ENCODE measurements at regions not wholly inside any gene's neighbourhood (a gene's known extent, or its start where the extent isn't known, plus 50 kb on each side); places are given as distances from the start of the nearest gene placed in this dataset.

DNA sequence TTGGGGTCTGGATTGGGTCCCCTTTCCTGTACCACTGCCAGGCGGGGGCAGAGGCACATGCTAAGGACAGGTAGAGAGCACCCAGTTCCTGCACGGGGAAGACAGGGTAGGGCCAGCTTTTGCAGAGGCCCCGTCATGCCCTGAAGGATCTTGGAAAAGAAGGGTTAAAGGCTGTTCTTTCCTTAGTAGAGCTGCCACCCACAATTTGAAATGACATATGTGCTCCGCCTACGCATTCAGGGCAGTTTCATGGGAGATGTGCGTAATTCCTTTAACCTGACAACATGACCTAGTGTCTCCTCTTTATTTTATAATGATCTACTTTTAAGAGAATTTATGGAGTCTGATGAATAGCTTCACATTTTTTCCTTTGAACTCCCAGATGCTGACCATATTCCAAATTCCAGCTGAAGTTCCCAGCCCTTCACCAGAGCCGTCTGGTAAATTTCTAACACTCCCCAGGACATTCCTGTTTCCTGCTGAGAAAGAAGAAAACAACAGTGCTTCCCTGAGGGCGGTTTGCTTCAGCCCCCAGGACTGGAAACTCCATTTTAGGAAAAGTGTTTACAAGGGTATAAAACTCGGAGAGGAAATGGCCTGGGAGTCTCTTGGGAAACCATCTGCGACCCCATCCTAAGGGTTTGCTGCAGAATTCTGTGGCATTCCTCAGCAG, 58.9 kb upstream of the PLEKHG3 start:
- Mint-ChIP-seq H3K4me3 (peak overlapping the region; percentile 19 to 61; a peak in 4 of 5 replicates), H3K9me3 (peaks cover 8 to 9% of the 10 kb centered on the region in 2 experiments), H3K27ac (peak overlapping the region; percentile 96 to 100 (median 97)), H3K4me1 (peaks cover 36 to 41% of the 10 kb centered on the region in 2 experiments), H3K27me3 (ENCODE audit: low read depth) (peaks cover 2% of the 10 kb centered on the region), H3K36me3 (ENCODE audit: insufficient read depth in 1 of 3, low read depth in 3 of 3) (peaks cover 7 to 8% (median 8%) of the 10 kb centered on the region in 3 experiments; a peak in 6 of 7 replicates)
- Histone ChIP-seq H3K23me2 (ENCODE audit: insufficient read length, low read depth, low read length, poor library complexity, severe bottlenecking) (no peaks in the 10 kb centered on the region), H2AK5ac (ENCODE audit: insufficient read length, low read length) (no peak overlapping the region), H2BK5ac (ENCODE audit: insufficient read length, low read length) (peak overlapping the region; percentile 78), H2BK20ac (ENCODE audit: low read depth, low read length, poor library complexity, severe bottlenecking) (no peak overlapping the region), H3K27me3 (ENCODE audit: insufficient read depth, low read length) (no peaks in the 10 kb centered on the region), H2BK12ac (ENCODE audit: insufficient read length, low read depth, low read length) (peak overlapping the region; percentile 100), H3K14ac (ENCODE audit: insufficient read depth, low read length) (peak overlapping the region; percentile 78), H4K8ac (replicated peaks; ENCODE audit: insufficient read length, low read depth, low read length) (peak overlapping the region; percentile 16), H3K79me1 (ENCODE audit: insufficient read depth, low read depth, low read length, poor library complexity, severe bottlenecking) (no peaks in the 10 kb centered on the region), H3K56ac (ENCODE audit: insufficient read length, low read depth, low read length) (peak overlapping the region; percentile 56), H3K79me2 (ENCODE audit: insufficient read depth, low read length) (no peaks in the 10 kb centered on the region), H3T11ph (ENCODE audit: low read length) (no peak overlapping the region), H3K4me2 (ENCODE audit: insufficient read depth, insufficient read length, low read length) (peak overlapping the region; percentile 8), H3K27ac (ENCODE audit: insufficient read length, low read depth, low read length) (peak overlapping the region; percentile 99), H3K4ac (ENCODE audit: low read depth, low read length) (no peak overlapping the region), H3K4me1 (ENCODE audit: insufficient read depth, low read length) (peaks cover 6% of the 10 kb centered on the region; the same call in 1 of the 2 replicates), H4K20me1 (ENCODE audit: control insufficient read depth, insufficient read depth, insufficient read length) (no peaks in the 10 kb centered on the region), H3K9me3 (ENCODE audit: control insufficient read depth, low read depth, low read length) (no peaks in the 10 kb centered on the region), H4K5ac (ENCODE audit: insufficient read length, low read depth, low read length) (no peak overlapping the region), H3K18ac (ENCODE audit: insufficient read length, low read depth, low read length) (peak overlapping the region; percentile 74), H2BK120ac (ENCODE audit: low read depth, low read length, poor library complexity, severe bottlenecking) (no peak overlapping the region), H4K91ac (ENCODE audit: insufficient read length, low read depth, low read length) (no peak overlapping the region), H2BK15ac (ENCODE audit: low read depth, low read length) (no peak overlapping the region), H2AFZ (ENCODE audit: low read length) (no peak overlapping the region), H3K9ac (ENCODE audit: extremely low read depth, insufficient read length, low read length) (peak overlapping the region; percentile 58), H3K23ac (ENCODE audit: insufficient read length, low read depth, low read length) (no peak overlapping the region)
- WGBS (ENCODE audit: extremely low coverage, insufficient read length, low lambda C conversion rate), result no CpG with 5 or more reads among the region's 10 CpGs
- DNase-seq, result peak; percentile 74
- TF ChIP-seq, protein P1, sequence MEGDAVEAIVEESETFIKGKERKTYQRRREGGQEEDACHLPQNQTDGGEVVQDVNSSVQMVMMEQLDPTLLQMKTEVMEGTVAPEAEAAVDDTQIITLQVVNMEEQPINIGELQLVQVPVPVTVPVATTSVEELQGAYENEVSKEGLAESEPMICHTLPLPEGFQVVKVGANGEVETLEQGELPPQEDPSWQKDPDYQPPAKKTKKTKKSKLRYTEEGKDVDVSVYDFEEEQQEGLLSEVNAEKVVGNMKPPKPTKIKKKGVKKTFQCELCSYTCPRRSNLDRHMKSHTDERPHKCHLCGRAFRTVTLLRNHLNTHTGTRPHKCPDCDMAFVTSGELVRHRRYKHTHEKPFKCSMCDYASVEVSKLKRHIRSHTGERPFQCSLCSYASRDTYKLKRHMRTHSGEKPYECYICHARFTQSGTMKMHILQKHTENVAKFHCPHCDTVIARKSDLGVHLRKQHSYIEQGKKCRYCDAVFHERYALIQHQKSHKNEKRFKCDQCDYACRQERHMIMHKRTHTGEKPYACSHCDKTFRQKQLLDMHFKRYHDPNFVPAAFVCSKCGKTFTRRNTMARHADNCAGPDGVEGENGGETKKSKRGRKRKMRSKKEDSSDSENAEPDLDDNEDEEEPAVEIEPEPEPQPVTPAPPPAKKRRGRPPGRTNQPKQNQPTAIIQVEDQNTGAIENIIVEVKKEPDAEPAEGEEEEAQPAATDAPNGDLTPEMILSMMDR (conservative IDR thresholded peaks at IDR 0.05), result no peak
